MM.1S (cell line): ENCODE measurements at regions not wholly inside any gene's neighbourhood (a gene's known extent, or its start where the extent isn't known, plus 50 kb on each side); places are given as distances from the start of the nearest gene placed in this dataset.

Experiments used
- CTCF ChIP-seq: fragments of 300-600 bp; sonication (generic); IDR thresholded peaks from 2 replicates; pipeline ENCODE4 v1.5.1; 2016; ENCODE audit warnings: antibody characterized with exemption, low read length, mixed read lengths
- EZH2 ChIP-seq: fragments of 300-600 bp; sonication (generic); optimal IDR thresholded peaks from 2 replicates; pipeline ENCODE3; 2017; ENCODE audit warnings: low read depth, mild to moderate bottlenecking, antibody characterized with exemption, low read length, mixed read lengths
- EZH2phosphoT487 ChIP-seq: fragments of 300-600 bp; sonication (generic); IDR thresholded peaks from 2 replicates; pipeline ENCODE4 v1.6.1; 2018; ENCODE audit warnings: antibody characterized with exemption, low read length

DNA sequence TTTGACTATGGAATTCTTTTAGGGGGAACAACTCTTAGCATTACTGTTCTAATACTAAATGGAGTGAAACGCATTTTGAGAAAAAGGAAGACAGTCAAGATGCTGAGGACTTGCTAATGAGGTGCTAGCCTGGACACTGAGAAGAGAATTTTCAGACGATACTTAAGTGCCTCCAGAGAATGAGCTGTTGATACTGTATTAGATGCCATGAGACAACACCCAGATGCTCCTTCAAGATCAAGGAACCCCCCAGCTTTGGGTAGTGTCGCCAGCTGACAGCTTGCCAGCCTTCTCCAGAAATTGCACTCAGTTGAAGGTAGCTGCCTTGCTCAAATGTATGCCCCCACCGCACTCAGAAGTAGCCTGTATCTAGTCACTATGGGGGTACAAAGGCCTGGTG is 52.5 kb upstream of the SLC36A4 start:
- TF ChIP-seq EZH2, result no peak
- TF ChIP-seq CTCF, result no peak
- no peak for TF ChIP-seq EZH2phosphoT487
